ENCODE measurements at regions not wholly inside any gene's neighbourhood (a gene's known extent, or its start where the extent isn't known, plus 50 kb on each side); places are given as distances from the start of the nearest gene placed in this dataset.
"Not testable (repeated sequence)": the region's sequence is repeated elsewhere in the genome, so short reads cannot be mapped to it uniquely, and the experiment has no call there.

- DNase-seq, result no peak
Observed at GRCh38 chr7:111676167-111676566, 113.9 kb upstream of the IMMP2L start.

GRCh38 chr7:111672901-111673300 is 110.6 kb upstream of the IMMP2L start:
- no peak for DNase-seq

GRCh38 chr7:111671927-111672326 is 109.6 kb upstream of the IMMP2L start:
- DNase-seq, result no peak

GRCh38 chr7:111668711-111669110 is 106.4 kb upstream of the IMMP2L start:
- DNase-seq, result no peak

- no peak for DNase-seq
Observed at GRCh38 chr7:111667488-111667887, 105.2 kb upstream of the IMMP2L start.

GRCh38 chr7:111666260-111666659 is 104.0 kb upstream of the IMMP2L start:
- no peak for DNase-seq

GRCh38 chr7:111663771-111664170 is 101.5 kb upstream of the IMMP2L start:
- no peak for DNase-seq

GRCh38 chr7:111662386-111662785 is 100.1 kb upstream of the IMMP2L start:
- no peak for DNase-seq

- DNase-seq, result no peak
Observed at GRCh38 chr7:111660478-111660877, 98.2 kb upstream of the IMMP2L start.

- no peak for DNase-seq
Observed at GRCh38 chr7:111658546-111658945, 96.3 kb upstream of the IMMP2L start.

GRCh38 chr7:111657018-111657417 is 94.7 kb upstream of the IMMP2L start:
- DNase-seq, result no peak

- DNase-seq, result no peak
Observed at GRCh38 chr7:111654343-111654742, 92.1 kb upstream of the IMMP2L start.

GRCh38 chr7:111653846-111654245 is 91.6 kb upstream of the IMMP2L start:
- DNase-seq, result no peak

- peak in 1 of 3 experiments; percentile 24 for DNase-seq
Observed at GRCh38 chr7:111650456-111650999, 88.2 kb upstream of the IMMP2L start.

GRCh38 chr7:111647881-111648280 is 85.6 kb upstream of the IMMP2L start:
- no peak for DNase-seq

GRCh38 chr7:111644595-111644994 is 82.3 kb upstream of the IMMP2L start:
- not testable (repeated sequence) for DNase-seq

GRCh38 chr7:111642373-111642772 is 80.1 kb upstream of the IMMP2L start:
- no peak for DNase-seq

- no peak for DNase-seq
Observed at GRCh38 chr7:111640416-111640815, 78.1 kb upstream of the IMMP2L start.

GRCh38 chr7:111639934-111640333 is 77.6 kb upstream of the IMMP2L start:
- DNase-seq, result no peak

GRCh38 chr7:111638078-111638477 is 75.8 kb upstream of the IMMP2L start:
- no peak for DNase-seq

- no peak for DNase-seq
Observed at GRCh38 chr7:111633878-111634277, 71.6 kb upstream of the IMMP2L start.

- no peak for DNase-seq
Observed at GRCh38 chr7:111630862-111631261, 68.6 kb upstream of the IMMP2L start.

GRCh38 chr7:111622084-111622483 is 59.8 kb upstream of the IMMP2L start:
- DNase-seq, result no peak

Data from NCI-H1417 (cell line).